Testis (tissue), 2 donors: ENCODE measurements at regions not wholly inside any gene's neighbourhood (a gene's known extent, or its start where the extent isn't known, plus 50 kb on each side); places are given as distances from the start of the nearest gene placed in this dataset.

Source experiments
- CTCF ChIP-seq, 3 experiments: fragments of 450-650 bp in 2 of 3; fragments of 200-600 bp in 1 of 3; sonication (generic) in 1 of 3; IDR thresholded peaks; one replicate each; pipeline ENCODE4 v1.5.1; 2016 to 2019; ENCODE audit warnings: antibody characterized with exemption in 3 of 3, mild to moderate bottlenecking in 2 of 3, moderate library complexity in 1 of 3
- POLR2A ChIP-seq: fragments of 450-650 bp; IDR thresholded peaks from one replicate; pipeline ENCODE4 v1.6.1; 2017; ENCODE audit warnings: antibody characterized with exemption, mild to moderate bottlenecking, moderate library complexity

GRCh38 chr1:67627336-67627735, 57.7 kb upstream of the GADD45A start:
- TF ChIP-seq POLR2A, result no peak
- no peak for TF ChIP-seq CTCF (IDR thresholded peaks at IDR 0.05)
